ENCODE measurements at regions not wholly inside any gene's neighbourhood (a gene's known extent, or its start where the extent isn't known, plus 50 kb on each side); places are given as distances from the start of the nearest gene placed in this dataset.

- TF ChIP-seq POLR2A (IDR thresholded peaks at IDR 0.05; ENCODE audit: low read length) (peak; percentile 61), GATA1 (IDR thresholded peaks at IDR 0.05; ENCODE audit: low read depth, low read length) (no peak)
Measured at GRCh38 chr4:54588404-54588803, 69.4 kb upstream of the KIT start.
